A549 (cell line): ENCODE measurements at regions not wholly inside any gene's neighbourhood (a gene's known extent, or its start where the extent isn't known, plus 50 kb on each side); places are given as distances from the start of the nearest gene placed in this dataset.
A peak's percentile ranks its signal among the peaks of the same experiment; 100 is the strongest.

ENCODE experiments used
- ATAC-seq, 2 experiments: fragments of 200-7000 bp in 1 of 2; fragments of >200 bp in 1 of 2; cut with Nextera tagmentation in 1 of 2; cut with Tn5 transposase in 1 of 2; 3 replicates each; pipeline versions ENCODE4 v1.8.0 to v1.9.1; 2018 to 2020; ENCODE audit warnings: mild to moderate bottlenecking in 1 of 2, moderate library complexity in 1 of 2
- CTCF ChIA-PET: fragments of 300-600 bp; sonication (Branson Sonifier 250); formaldehyde crosslinking; extraction: SDS; loops from one replicate; lab custom pipeline; 2021; ENCODE audit warnings: antibody characterized with exemption, inconsistent platforms; lab: Yijun Ruan, JAX
- POLR2A ChIA-PET: fragments of 350-600 bp; formaldehyde crosslinking; extraction: SDS; loops from one replicate; lab custom pipeline; 2021; ENCODE audit warnings: antibody characterized with exemption, inconsistent platforms; lab: Yijun Ruan, JAX
- DNase-seq, 2 experiments: peaks; one replicate each; pipeline versions ENCODE4 v3.0.0 to v3.0.0-alpha.2; 2011 to 2016; ENCODE audit warnings: low read depth in 1 of 2, low spot score in 1 of 2
- FAIRE-seq: peaks from 2 replicates; lab custom pipeline; 2011; peaks lifted over from hg19 to GRCh38; lab: Jason Lieb, UNC
- H3K27ac ChIP-seq, 2 experiments: fragments of >200 bp; sonication (Bioruptor Twin); formaldehyde crosslinking; 3 replicates each; pipeline ENCODE4 v1.5.1; 2016 to 2017
- H3K4me1 ChIP-seq: fragments of >200 bp; sonication (Bioruptor Twin); formaldehyde crosslinking; 3 replicates; pipeline ENCODE4 v1.6.1; 2016
- H3K4me2 ChIP-seq: fragments of >200 bp; sonication (Bioruptor Twin); formaldehyde crosslinking; 3 replicates; pipeline ENCODE4 v1.6.1; 2016
- H3K4me3 ChIP-seq: fragments of >200 bp; sonication (Bioruptor Twin); formaldehyde crosslinking; 3 replicates; pipeline ENCODE4 v1.5.1; 2016
- H3K9me3 ChIP-seq: fragments of >200 bp; sonication (Bioruptor Twin); formaldehyde crosslinking; 3 replicates; pipeline ENCODE4 v1.6.1; 2016
- CBX2 ChIP-seq: fragments of 200-600 bp; sonication (generic); IDR thresholded peaks from 2 replicates; pipeline ENCODE4 v1.6.1; 2016; ENCODE audit warnings: low read depth, mild to moderate bottlenecking, borderline replicate concordance
- CEBPB ChIP-seq, 2 experiments: fragments of >200 bp in 1 of 2; sonication (Bioruptor Twin) in 1 of 2; formaldehyde crosslinking in 1 of 2; IDR thresholded peaks; 2 replicates each; pipeline ENCODE4 v1.6.1; 2012 to 2016
- CHD4 ChIP-seq: fragments of 200-600 bp; sonication (generic); IDR thresholded peaks from 2 replicates; pipeline ENCODE4 v1.6.1; 2016; ENCODE audit warnings: antibody characterized with exemption, mild to moderate bottlenecking, borderline replicate concordance
- CTCF ChIP-seq: fragments of >200 bp; sonication (Bioruptor Twin); formaldehyde crosslinking; IDR thresholded peaks from 3 replicates; pipeline ENCODE4 v1.5.1; 2016
- EHMT2 ChIP-seq: fragments of 200-600 bp; sonication (generic); IDR thresholded peaks from 2 replicates; pipeline ENCODE4 v1.6.1; 2016; ENCODE audit warnings: antibody characterized with exemption, low read depth, mild to moderate bottlenecking, moderate library complexity
- ESRRA ChIP-seq: fragments of 150-350 bp; IDR thresholded peaks from 2 replicates; pipeline ENCODE4 v1.6.1; 2014; ENCODE audit warnings: mild to moderate bottlenecking, low read length, borderline replicate concordance
- FOSL2 ChIP-seq, 2 experiments: fragments of 450-650 bp in 1 of 2; fragments of >200 bp in 1 of 2; sonication (Bioruptor Twin) in 1 of 2; formaldehyde crosslinking; IDR thresholded peaks; 2 replicates each; pipeline versions ENCODE4 v1.5.0 to v1.6.1; 2016 to 2020; ENCODE audit warnings: mild to moderate bottlenecking in 1 of 2, moderate library complexity in 1 of 2
- GATA3 ChIP-seq: IDR thresholded peaks from 2 replicates; pipeline ENCODE4 v1.6.1; 2012; ENCODE audit warnings: borderline replicate concordance
- HEYL ChIP-seq: fragments of 250-450 bp; sonication (Bioruptor Pico); IDR thresholded peaks from 2 replicates; pipeline ENCODE4 v1.8.0; 2021; ENCODE audit warnings: mild to moderate bottlenecking, moderate library complexity
- HOXA7 ChIP-seq: fragments of 250-450 bp; sonication (Bioruptor Pico); IDR thresholded peaks from 2 replicates; pipeline ENCODE4 v1.5.0; 2020; ENCODE audit warnings: mild to moderate bottlenecking, moderate library complexity
- HOXB5 ChIP-seq: fragments of 250-450 bp; sonication (Bioruptor Pico); IDR thresholded peaks from 2 replicates; pipeline ENCODE4 v1.5.0; 2020; ENCODE audit warnings: mild to moderate bottlenecking, moderate library complexity
- JUN ChIP-seq, 2 experiments: fragments of >200 bp; sonication (Bioruptor Twin); formaldehyde crosslinking; IDR thresholded peaks; 2 replicates in 1 of 2; 3 replicates in 1 of 2; pipeline ENCODE4 v1.6.1; 2016 to 2017
- KDM5A ChIP-seq: fragments of 200-600 bp; sonication (generic); IDR thresholded peaks from 2 replicates; pipeline ENCODE4 v1.6.1; 2016; ENCODE audit warnings: antibody characterized with exemption, mild to moderate bottlenecking
- MAFK ChIP-seq: fragments of 450-650 bp; IDR thresholded peaks from 2 replicates; pipeline ENCODE4 v1.6.1; 2014; ENCODE audit not compliant: partially characterized antibody
- MAZ ChIP-seq: fragments of 150-350 bp; IDR thresholded peaks from 2 replicates; pipeline ENCODE4 v1.6.1; 2014; ENCODE audit warnings: antibody characterized with exemption, low read depth, low read length, borderline replicate concordance
- NR3C1 ChIP-seq: fragments of >200 bp; sonication (Bioruptor Twin); formaldehyde crosslinking; IDR thresholded peaks from 3 replicates; pipeline ENCODE4 v1.6.1; 2017
- POLR2A ChIP-seq: IDR thresholded peaks from 2 replicates; pipeline ENCODE4 v1.6.1; 2012; ENCODE audit warnings: mild to moderate bottlenecking, low read length
- POLR2AphosphoS2 ChIP-seq: conservative IDR thresholded peaks from 2 replicates; pipeline ENCODE4 v1.6.1; 2012; ENCODE audit warnings: low read length, improper control_type of control experiment, inconsistent platforms
- RCOR1 ChIP-seq: fragments of 150-350 bp; IDR thresholded peaks from 2 replicates; pipeline ENCODE4 v1.6.1; 2014; ENCODE audit warnings: antibody characterized with exemption, low read length, low read depth
- RNF2 ChIP-seq: fragments of 200-600 bp; sonication (generic); IDR thresholded peaks from 2 replicates; pipeline ENCODE4 v1.6.1; 2016; ENCODE audit warnings: low read depth, mild to moderate bottlenecking, antibody characterized with exemption, moderate library complexity, borderline replicate concordance
- TFCP2L1 ChIP-seq: fragments of 250-450 bp; sonication (Bioruptor Pico); IDR thresholded peaks from 2 replicates; pipeline ENCODE4 v1.5.0; 2021; ENCODE audit warnings: mild to moderate bottlenecking
- ZC3H11A ChIP-seq: fragments of 450-650 bp; IDR thresholded peaks from 2 replicates; pipeline ENCODE4 v1.6.1; 2014; ENCODE audit warnings: antibody characterized with exemption, mild to moderate bottlenecking
- WGBS: methylation state at CpG from one replicate; pipeline ENCODE4 v1.1.6; 2017; ENCODE audit errors: missing lambda C conversion rate; 5-methylcytosine and 5-hydroxymethylcytosine counted together
- TF ChIP-seq, protein P1 (sequence below): fragments of 250-450 bp; sonication (Bioruptor Pico); IDR thresholded peaks from 2 replicates; pipeline ENCODE4 v1.5.0; 2021; ENCODE audit warnings: mild to moderate bottlenecking, moderate library complexity, borderline replicate concordance
- TF ChIP-seq, protein P2 (sequence below): fragments of >200 bp; sonication (Bioruptor Twin); formaldehyde crosslinking; IDR thresholded peaks from 2 replicates; pipeline ENCODE4 v1.6.1; 2016

- H3K27ac ChIP-seq: no peak overlapping the region
- no peak overlapping the region for H3K4me3 ChIP-seq
- H3K4me1 ChIP-seq: no peaks in the 10 kb centered on the region
- WGBS: 72% methylated on average over 9 of the region's 9 CpGs
- ATAC-seq (no peak), FAIRE-seq (no peak), DNase-seq (no peak)
- ChIA-PET CTCF (no interaction called here), POLR2A (no interaction called here)
- no peaks in the 10 kb centered on the region for H3K9me3 ChIP-seq
- no peak overlapping the region for H3K4me2 ChIP-seq
- TF ChIP-seq NR3C1 (no peak), HEYL (CRISPR knock-in tag) (no peak), FOSL2 (IDR thresholded peaks at IDR 0.05) (no peak), FOSL2 (CRISPR knock-in tag; IDR thresholded peaks at IDR 0.05) (no peak), CEBPB (IDR thresholded peaks at IDR 0.05) (no peak), EHMT2 (no peak), HOXB5 (no peak), KDM5A (no peak), POLR2AphosphoS2 (no peak), POLR2A (no peak), ESRRA (no peak)
These were observed 53.0 kb upstream of the PPP2R3B start for GRCh38 chrX:439719-440118.

- ChIA-PET POLR2A (no interaction called here), CTCF (no interaction called here)
- FAIRE-seq: no peak
- H3K4me3 ChIP-seq: no peak overlapping the region
- no peak for DNase-seq
- ATAC-seq: no peak
- TF ChIP-seq HEYL (CRISPR knock-in tag) (no peak), CHD4 (no peak), RCOR1 (no peak), MAFK (no peak)
- H3K4me1 ChIP-seq: no peaks in the 10 kb centered on the region
- no peak overlapping the region for H3K4me2 ChIP-seq
- 59% methylated on average over 14 of the region's 14 CpGs for WGBS
- no peaks in the 10 kb centered on the region for H3K9me3 ChIP-seq
- no peak overlapping the region for H3K27ac ChIP-seq
These were observed 53.9 kb upstream of the PPP2R3B start for GRCh38 chrX:440636-441035.

GRCh38 chrX:443536-444210, 57.0 kb upstream of the PPP2R3B start:
- no peaks in the 10 kb centered on the region for H3K9me3 ChIP-seq

GRCh38 chrX:444305-444704, 57.6 kb upstream of the PPP2R3B start:
- Histone ChIP-seq H3K27ac (no peak overlapping the region), H3K4me2 (no peak overlapping the region), H3K9me3 (no peaks in the 10 kb centered on the region), H3K4me3 (no peak overlapping the region), H3K4me1 (peaks cover 4% of the 10 kb centered on the region; the same call in 1 of the 3 replicates)
- 58% methylated on average over 5 of the region's 5 CpGs for WGBS
- CTCF ChIA-PET: no interaction called here
- FAIRE-seq: no peak
- POLR2A ChIA-PET: no interaction called here
- TF ChIP-seq MAZ (no peak), RNF2 (no peak), ZC3H11A (no peak), JUN (IDR thresholded peaks at IDR 0.05) (no peak), HOXA7 (no peak), CBX2 (no peak), ESRRA (no peak)
- TF ChIP-seq, protein P1, sequence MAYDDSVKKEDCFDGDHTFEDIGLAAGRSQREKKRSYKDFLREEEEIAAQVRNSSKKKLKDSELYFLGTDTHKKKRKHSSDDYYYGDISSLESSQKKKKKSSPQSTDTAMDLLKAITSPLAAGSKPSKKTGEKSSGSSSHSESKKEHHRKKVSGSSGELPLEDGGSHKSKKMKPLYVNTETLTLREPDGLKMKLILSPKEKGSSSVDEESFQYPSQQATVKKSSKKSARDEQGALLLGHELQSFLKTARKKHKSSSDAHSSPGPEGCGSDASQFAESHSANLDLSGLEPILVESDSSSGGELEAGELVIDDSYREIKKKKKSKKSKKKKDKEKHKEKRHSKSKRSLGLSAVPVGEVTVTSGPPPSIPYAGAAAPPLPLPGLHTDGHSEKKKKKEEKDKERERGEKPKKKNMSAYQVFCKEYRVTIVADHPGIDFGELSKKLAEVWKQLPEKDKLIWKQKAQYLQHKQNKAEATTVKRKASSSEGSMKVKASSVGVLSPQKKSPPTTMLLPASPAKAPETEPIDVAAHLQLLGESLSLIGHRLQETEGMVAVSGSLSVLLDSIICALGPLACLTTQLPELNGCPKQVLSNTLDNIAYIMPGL: no peak
- ATAC-seq: 0 out of 6 replicates have a peak, but pooled peaks of 1 of the 2 experiments have one; percentile 13
- no peak for DNase-seq

More at GRCh38 chrX:443536-444210, 57.0 kb upstream of the PPP2R3B start:
- H3K27ac ChIP-seq: no peak overlapping the region
- H3K4me2 ChIP-seq: no peak overlapping the region
- WGBS: 8% methylated on average over 11 of the region's 11 CpGs
- DNase-seq (no peak), FAIRE-seq (no peak), ATAC-seq (no peak)
- TF ChIP-seq CTCF (no peak), TFCP2L1 (CRISPR knock-in tag) (no peak), NR3C1 (no peak), GATA3 (no peak), EHMT2 (no peak)
- TF ChIP-seq, protein P2, sequence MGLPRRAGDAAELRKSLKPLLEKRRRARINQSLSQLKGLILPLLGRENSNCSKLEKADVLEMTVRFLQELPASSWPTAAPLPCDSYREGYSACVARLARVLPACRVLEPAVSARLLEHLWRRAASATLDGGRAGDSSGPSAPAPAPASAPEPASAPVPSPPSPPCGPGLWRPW: no peak
- ChIA-PET CTCF (no interaction called here), POLR2A (no interaction called here)
- no peak overlapping the region for H3K4me3 ChIP-seq
- H3K4me1 ChIP-seq: peaks cover 4% of the 10 kb centered on the region; the same call in 1 of the 3 replicates
